ENCODE measurements at regions not wholly inside any gene's neighbourhood (a gene's known extent, or its start where the extent isn't known, plus 50 kb on each side); places are given as distances from the start of the nearest gene placed in this dataset.
"Not testable (repeated sequence)": the region's sequence is repeated elsewhere in the genome, so short reads cannot be mapped to it uniquely, and the experiment has no call there.

DNA sequence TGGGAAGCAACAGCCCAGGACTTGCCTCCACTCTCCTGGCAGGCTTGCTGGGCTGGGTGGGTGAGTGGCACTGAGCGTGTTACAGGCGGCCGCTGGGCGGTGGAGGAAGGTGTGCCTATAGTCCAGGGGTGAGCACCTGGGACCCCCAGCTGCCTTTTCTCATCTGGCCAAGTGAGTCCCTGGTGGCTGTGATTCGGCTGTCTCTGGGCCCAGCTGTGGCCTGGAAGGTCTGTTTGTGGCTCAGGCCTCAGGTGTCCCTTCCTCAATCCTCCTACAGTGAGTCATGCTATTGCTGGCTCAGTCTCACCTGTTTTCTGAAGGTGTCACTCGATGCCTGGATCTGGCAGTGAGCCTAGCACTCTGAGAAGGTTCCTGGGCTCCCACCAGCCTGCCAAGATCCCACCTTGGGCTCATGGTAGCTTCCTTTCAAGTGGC, 564.2 kb downstream of the PTPRU start:
- no peak for DNase-seq

DNA sequence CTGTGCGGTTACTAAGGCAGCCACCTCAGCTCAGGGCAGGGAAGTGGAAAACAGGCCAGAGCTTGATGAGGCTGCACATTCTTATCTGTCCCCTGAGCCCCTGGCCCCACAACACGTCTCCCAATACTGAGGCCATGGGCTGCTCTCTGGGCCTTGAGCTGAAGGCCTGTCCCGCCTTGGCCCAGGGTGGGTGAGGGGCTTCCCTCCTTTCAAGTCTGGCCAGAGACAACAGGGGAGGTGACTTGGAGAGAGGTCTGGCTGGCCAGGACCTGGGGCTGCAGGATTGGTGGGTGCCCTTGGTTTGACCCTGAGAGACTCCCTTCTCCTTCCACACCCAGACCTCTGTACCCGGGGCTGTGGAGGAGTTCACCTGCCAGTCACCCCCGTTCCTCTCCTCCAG, 563.8 kb downstream of the PTPRU start:
- DNase-seq = no peak

DNA sequence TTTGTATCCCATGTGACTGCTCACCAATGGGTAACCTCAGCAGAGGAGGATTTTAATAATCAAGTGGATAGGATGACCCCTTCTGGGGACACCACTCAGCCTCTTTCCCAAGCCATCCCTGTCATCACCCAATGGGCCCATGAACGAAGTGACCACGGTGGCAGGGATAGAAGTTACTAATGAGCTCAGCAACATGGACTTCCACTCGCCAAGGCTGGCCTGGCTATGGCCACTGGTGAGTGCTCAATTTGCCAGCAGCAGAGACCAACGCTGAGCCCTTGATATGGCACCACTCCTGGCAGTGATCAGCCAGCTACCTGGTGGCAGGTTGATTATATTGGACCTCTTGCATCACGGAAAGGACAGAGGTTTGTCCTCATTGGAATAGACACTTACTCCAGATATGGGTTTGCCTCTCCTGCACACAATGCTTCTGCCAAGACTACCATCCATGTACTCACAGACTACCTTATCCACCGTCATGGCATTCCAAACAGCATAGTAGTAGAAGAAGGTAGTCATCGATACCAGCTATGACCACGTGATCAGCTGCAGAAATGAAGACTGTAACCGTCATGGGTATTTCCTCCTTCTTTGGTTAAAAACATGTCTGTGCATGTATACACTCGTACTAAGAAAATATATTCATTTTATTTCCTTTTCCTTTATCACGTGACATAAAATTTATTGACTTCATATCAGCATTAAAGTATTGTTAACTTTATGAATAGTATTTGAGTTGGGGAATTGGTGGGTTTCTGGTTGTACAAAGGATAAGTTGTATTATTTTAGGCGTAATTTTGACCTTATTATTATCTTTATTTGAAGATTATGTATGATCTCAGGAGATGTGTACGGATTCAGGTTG, 562.6 kb downstream of the PTPRU start:
- no peak for DNase-seq

DNA sequence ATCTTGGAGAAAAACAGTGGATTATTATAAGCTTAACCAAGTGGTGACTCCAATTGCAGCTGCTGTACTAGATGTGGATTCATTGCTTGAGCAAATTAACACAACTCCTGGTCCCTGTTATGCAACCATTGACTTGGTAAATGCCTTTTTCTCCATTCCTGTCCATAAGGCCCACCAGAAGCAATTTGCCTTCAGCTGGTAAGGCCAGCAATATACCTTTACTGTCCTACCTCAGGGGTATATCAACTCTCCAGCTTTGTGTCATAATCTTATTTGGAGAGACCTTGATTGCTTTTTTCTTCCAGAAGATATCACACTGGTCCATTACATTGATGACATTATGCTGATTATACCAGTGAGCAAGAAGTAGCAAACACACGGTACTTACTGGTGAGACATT, 560.8 kb downstream of the PTPRU start:
- not testable (repeated sequence) for DNase-seq

DNA sequence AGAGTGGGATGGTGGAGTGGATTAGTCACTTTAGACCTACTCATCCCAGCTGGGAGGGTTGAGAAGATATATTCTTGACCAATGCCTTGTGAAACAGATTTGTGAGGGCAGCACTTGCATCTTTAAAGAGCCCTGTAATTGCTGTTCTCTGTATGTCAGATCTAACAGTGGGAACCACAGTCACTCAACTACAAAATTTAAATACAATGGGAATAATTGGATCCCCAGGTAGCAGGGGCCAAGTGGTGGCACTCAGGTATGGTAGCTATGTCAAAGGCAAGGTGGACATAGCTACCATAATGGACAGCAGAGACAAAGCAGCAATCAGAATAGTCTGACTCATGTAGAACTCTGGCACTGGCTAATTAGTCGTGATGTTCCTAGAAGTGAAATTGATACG, 559.6 kb downstream of the PTPRU start:
- not testable (repeated sequence) for DNase-seq

DNA sequence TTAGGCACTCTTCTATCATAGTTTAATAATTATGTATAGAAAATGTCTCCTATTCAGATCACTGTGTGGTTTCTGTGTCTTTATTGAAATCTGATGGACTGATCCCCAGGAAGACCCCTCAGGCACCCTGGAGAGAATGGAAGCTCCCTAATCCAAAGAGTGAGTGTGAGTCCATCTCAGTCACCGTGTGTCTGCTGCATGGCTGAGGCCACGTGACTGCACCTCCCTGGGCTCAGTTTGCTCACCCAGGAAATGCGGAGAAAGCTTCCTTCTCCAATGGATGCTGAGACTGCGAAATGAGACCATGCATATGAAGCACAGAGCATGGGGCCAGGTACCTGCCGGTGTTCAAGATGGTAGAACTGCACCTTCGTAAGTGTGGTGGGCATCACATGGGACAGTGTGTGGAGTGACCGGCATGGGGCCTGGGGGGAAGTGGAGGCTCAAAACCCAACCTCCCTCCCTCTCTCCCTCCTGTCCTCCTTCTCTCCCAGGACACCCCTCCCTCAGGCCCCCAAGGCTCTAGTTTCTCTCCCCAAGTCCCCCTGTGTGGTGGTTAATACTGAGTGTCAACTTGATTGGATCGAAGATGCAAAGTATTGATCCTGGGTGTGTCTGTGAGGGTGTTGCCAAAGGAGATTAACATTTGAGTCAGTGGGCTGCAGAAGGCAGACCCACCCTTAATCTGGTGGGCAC, 557.5 kb downstream of the PTPRU start:
- no peak for DNase-seq

DNA sequence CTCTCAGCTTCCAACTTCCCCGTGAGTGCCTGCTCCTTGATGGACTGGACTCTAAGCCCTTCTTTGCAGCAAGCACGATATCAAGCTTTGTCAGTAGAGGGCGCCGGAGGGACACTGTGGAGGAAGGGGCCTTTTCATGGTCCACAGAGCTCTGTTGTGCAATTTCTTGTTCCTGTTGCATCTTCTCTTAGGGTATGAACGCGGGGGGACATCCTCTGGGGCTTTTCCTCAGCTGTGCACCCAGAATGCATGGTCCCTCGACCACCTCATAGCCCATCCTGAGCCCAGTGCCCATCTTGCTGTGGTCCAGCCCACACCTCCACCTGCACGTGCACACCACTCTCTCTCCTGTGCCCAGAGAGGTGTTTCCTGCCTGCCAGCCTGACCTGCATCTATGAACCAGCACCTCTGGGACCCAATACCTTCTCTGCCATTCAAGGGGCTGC, 556.8 kb downstream of the PTPRU start:
- DNase-seq = peak; percentile 71

DNA sequence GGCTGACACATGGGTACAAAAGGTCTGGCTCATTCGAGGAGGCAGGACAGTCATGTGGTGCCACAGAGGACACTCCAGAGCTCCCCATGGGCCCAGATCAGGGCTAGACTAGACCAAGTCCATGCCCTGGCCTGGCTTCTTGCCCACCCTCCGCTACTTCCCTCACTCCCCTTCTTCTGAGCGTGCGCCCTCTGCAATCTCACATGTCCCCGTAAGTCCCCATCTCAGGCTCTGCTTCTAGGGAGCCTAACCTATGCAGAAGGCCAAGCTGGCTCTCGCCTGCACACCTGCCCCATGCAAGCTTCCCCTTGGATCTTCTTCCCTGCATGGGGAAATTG, 553.6 kb downstream of the PTPRU start:
- DNase-seq = no peak

DNA sequence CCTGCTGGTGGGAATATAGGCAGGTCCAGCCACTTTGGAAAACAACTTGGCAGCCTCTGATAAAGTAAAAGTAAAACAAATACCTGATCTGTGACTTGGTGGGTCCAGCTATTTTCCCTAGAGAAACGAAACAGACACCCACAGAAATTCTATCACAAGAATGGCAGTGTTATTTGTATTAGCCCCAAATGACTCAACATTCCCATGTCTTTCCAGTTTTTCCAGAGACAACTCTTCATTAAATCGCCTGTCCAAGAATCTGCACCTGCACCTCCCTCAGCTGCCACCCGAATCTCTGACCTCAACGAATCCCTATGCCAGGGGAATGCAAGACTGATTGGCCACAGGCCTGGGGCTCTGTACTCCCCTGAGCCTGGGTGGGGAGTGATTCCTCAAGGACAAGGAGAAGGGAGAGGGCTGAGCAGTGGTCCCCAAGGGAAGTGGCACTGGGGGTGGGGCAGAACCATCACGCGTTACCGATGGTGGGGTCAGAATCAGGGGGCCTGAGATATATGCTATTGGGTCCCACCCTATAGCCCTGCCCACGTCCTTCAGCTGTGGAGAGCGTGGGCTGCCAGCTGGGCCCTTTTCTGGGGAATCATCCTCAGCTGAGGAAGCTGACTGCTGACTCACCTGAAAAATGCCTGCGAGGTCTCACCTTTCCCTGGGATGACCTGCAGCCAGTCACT, 553.0 kb downstream of the PTPRU start:
- DNase-seq = no peak

DNA sequence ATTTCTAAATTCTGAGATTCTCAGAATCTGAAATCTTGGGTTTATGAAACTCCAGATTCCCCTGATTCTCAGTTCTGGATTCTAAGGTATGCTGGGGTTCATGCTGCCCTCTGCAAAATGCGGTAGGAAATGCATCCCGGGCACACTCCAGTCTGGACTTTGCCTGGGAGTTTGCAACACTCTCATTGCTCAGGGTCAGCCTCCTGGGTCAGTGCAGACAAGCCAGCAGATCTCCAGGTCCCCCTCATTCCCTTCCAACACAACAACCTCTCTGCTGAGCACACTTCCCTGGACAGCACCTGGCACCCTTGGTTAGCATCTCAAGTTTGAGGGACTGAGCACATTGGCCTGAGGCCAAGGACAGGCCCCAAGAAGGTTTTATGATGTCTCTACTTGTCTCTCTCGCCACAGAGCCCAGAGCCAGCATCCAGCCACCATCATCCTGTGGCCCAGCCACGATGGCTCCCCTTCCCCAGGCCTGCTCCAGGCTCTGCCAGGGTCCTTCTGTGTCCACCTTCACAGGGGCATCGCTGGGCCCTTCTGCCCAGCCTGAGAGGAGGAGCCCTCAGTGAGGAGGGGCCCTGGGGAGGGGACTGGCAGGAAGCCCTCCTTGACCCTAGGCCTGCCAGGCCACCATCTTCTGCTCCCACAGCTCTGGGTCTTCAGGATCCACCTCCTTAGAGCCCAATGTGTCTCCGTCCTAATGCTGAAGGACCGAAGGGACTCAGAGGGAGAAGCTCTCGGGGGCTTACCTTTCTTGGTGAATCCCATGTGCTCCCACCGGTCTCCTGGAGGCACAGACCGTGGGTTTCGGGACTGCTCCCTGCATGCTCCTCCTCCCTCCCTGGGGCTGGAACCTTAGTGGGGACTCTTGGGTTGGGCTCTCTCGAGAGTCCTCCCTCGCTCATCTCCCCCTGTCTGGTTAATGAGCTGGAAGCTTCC, 550.7 kb downstream of the PTPRU start:
- no peak for DNase-seq

DNA sequence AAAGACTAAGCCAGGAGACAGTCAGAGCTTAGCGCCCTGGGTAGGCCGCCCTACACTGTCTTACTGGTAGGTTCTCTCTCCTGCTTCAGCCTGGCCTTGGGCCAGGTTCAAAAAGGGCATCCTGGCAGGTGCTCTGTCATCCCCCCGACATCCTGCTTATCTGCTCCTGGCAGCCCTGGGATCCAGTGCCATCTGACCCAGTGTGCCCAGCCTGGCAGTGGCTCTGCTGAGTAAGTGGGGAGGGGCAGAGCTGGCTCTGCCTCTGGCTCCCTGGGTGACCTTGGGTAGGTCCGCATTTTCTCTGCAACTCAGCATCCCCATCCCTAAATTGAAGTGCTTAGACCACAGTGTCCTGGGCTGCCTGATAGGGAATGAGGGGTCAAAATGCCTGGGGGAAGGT, 549.9 kb downstream of the PTPRU start:
- DNase-seq = no peak

DNA sequence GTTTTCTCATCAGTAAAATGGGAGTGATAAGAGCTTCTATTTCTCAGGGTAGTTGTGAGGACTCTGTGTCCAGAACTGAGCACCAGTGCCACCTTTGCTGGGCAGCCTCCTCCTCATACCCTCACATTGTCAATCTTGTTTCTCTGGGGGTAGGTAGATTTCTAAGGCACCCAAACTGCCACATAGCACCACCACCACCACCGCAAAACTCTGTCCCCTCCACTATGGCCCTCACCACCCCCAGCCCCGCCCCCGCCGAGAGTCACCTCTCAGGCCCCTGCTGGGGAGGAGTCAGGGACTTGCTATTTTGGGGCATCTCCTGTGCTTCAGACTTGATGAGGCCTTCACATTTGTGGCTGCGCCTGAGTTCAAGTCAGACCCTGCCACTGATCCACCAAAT, 549.2 kb downstream of the PTPRU start:
- DNase-seq = no peak

DNA sequence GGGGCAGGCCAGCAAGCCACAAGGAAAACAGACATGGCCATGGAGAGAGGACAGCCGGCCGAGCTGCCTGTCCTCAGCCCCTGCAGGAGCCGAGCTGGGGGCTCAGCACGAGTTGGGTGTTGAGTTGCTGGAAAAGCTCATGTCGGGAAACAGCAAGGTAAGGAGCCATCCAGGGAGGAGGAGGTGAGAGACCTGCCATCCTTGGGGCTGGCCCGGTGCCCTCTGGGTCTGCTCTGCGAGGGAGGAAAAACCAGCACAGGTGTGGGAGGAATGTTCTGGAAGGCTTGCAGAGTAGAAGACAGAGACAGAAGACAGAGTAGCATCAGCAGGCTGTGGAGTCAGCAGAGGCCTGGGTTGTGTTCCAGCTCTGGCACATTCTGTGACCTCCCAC, 548.8 kb downstream of the PTPRU start:
- no peak for DNase-seq

DNA sequence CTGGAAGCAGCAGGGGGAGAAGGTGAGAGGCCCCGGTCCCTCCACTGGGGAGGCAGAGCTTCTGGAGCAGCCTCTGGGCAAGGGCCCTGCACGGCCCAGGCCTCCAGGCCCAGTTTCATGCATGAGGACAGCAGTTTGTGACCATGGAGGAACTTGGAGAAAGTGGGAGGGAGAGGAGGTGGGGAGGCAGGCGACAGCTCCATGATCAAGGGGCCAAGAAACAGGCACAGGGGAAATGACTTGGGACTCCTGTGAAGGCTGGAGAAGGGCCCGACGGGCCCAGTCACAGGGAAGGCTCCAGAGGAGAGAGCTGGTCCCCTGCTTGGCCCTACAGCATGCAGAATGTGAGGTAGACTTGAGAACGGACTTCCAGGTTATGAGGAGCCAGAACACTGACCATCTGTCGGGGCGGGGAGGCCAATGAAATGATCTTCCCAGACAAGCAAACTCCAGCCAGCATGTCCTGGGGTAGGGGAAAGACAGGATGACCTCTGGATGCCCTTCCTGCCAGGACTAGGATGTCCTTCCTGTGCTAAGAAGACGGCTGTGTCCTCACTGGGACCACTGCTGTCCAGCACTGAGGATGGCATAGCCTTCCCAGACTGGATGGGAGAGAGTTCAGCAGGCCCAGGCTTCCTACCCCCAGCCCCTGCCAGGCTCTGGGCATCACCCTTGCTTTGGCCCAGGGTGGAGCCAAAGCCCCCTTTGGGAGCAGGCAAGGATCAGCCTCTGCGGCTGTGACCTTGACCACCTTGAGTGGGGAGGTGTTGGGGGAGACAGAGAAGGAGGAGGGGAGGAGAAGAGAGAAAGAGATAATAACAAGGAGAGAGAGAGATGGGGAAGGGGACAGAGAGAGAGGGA, 548.2 kb downstream of the PTPRU start:
- no peak for DNase-seq

DNA sequence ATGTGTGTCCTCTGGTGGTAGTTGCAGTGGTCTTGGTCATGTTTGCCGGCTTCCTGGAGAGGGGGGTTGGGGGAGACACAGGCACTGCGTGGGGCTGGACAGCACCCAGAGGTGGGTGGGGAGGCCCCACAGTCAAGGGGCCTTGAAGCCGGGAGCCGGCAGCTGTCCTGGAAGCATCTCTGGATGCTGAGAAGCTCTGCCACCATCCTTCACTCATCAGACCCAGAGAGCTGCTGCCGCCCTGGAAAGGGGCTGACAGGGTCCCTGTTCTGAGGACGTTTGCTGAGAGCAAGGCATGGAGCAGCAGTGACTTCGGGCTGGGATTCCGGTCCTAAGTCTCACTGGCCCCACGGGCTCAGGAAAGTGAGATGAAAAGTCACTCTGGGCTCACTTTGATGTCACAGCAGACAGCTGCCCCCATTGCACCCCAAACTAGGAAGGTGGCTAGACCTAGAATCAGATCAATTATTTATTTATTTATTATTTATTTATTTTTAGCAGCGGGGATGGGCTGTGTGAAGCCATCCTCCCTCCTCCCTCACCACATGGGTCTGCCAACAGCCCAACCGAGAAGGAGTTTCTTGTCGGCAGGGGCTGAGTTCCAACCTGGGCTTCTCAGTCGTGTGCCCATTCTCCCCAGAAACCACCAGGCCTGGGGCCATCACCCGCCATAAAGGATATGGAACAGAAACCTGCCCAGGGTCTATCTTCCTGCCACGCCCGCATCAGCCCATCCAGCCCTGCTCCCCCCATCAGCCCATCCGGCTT, 547.4 kb downstream of the PTPRU start:
- DNase-seq = no peak

DNA sequence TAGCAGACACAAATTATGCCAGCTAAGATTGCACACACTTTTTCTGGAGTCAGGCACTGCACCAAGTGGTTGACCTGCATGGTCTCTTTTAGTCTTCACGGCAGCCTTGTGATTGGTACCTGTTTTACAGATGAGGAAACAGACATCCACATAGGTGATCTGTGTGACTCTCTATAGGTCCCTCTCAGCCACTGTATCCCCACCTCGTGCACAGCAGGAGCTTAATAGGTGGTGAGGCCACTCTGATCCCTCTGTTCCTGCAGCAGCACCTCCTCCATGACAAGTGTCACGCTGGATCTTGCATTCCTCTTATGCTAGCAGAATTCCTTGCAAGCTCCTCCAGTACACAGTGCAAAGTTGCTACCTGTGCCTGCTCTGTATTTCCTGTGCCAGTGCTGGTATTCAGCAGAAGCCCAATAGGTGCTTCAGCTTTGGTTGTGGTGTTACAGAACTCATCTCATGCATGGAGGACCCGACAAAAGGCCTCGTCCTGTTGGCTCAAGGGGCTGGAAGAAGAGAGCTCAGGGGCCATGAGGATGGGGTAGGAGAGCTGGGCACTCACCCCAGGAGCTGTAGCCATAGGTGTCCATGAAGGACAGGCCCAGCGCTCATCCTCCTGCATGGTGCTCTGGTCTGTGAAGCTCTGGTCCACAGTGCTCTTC, 546.7 kb downstream of the PTPRU start:
- no peak for DNase-seq

DNA sequence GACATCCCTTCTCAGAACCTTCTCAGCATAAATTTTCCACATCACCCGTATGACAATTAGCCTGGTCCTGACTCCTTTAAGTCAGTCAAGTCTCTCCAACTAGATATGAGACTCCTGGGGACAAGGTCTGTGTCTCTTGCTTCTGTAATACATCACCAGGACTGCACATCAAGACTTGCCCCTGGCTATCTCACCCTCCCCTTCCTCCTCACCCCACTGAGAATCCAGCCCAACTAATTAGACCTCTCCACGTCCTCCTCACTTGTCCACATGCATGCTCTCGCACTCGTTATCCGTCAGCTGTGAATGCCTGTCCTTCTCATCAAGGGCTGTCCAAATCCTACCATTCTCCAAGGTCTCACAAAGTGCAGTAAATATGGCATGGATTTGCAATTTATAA, 542.8 kb downstream of the PTPRU start:
- DNase-seq = no peak

DNA sequence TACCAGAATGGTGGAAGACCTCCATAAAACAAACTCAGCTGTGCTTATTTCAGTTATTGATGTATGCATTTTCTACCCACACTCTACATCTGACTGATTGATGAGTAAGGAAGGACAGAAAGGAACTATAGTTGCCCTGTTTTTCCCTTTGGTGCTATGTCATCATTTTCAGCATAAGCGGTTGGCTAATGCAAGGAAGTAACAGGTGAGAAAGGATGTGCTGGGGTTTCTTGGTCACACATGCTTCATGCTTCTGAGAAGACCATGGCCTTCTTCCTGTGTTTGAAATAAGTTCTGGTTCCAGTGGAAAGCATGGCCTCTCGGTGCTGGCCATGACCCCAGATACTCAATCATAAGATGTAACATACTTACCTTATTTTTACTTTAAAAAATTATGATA, 541.2 kb downstream of the PTPRU start:
- no peak for DNase-seq

DNA sequence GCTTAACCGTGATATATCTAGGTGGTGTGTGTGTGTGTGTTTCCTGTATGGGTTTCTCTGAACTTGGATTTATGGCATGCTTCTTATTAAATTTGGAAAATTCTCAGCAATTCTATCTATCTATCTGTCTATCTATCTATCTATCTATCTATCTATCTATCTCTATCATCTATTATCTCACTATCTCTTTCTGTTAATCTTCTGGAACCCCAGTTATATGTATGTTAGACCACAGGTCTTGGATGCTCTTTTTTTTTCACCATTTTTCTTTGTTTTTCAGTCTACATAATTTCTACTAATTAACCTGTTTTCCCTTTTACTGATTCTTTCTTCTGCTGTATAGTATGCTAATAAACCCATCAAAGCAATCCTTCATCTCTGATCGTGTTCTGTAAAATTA, 538.0 kb downstream of the PTPRU start:
- DNase-seq = no peak

DNA sequence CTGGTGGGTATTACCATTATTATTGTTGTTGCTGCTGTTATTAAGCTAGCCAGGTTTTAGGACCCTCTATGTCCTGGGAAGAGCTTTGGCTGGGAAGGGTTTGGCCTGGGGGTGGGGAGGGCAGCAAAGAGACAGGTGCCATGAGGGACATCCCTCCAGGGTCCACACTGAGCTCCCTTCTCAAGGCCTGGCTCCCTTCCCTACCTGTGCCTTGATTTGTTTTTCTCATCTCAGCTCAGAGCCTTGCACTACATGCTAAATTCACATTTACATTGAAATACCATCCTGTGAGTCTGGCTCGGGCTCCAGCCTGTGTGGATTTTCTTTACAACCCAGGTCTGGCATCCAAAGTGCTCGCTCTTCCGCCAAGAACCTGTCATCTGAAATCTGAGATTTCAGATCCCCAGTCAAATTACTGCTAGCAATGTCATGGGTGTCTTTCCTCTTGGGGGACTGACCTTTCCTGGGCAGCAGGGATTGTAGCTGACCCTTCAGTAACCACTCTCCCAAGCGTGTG, 536.3 kb downstream of the PTPRU start:
- DNase-seq = no peak
